ENCODE measurements at regions not wholly inside any gene's neighbourhood (a gene's known extent, or its start where the extent isn't known, plus 50 kb on each side); places are given as distances from the start of the nearest gene placed in this dataset.
"Not testable (repeated sequence)": the region's sequence is repeated elsewhere in the genome, so short reads cannot be mapped to it uniquely, and the experiment has no call there.

- no peak for DNase-seq (ENCODE audit: low spot score)
Measured at GRCh38 chr1:222010306-222010705, 268.4 kb upstream of the DUSP10 start.

- no peak for DNase-seq (ENCODE audit: low spot score)
Measured at GRCh38 chr1:222009105-222009730, 267.3 kb upstream of the DUSP10 start.

- DNase-seq (ENCODE audit: low spot score) = no peak
Measured at GRCh38 chr1:222006715-222007114, 264.8 kb upstream of the DUSP10 start.

GRCh38 chr1:222004784-222005183 lies 262.9 kb upstream of the DUSP10 start:
- DNase-seq (ENCODE audit: low spot score) = no peak

GRCh38 chr1:222004034-222004433 lies 262.1 kb upstream of the DUSP10 start:
- DNase-seq (ENCODE audit: low spot score) = no peak

GRCh38 chr1:222002503-222002902 lies 260.6 kb upstream of the DUSP10 start:
- DNase-seq (ENCODE audit: low spot score) = no peak

GRCh38 chr1:222000131-222000530 lies 258.2 kb upstream of the DUSP10 start:
- DNase-seq (ENCODE audit: low spot score) = no peak

- DNase-seq (ENCODE audit: low spot score) = no peak
Measured at GRCh38 chr1:221998781-221999180, 256.9 kb upstream of the DUSP10 start.

GRCh38 chr1:221998186-221998612 lies 256.3 kb upstream of the DUSP10 start:
- DNase-seq (ENCODE audit: low spot score) = no peak

- not testable (repeated sequence) for DNase-seq (ENCODE audit: low spot score)
Measured at GRCh38 chr1:221997012-221997411, 255.1 kb upstream of the DUSP10 start.

GRCh38 chr1:221994939-221995338 lies 253.1 kb upstream of the DUSP10 start:
- DNase-seq (ENCODE audit: low spot score) = no peak

- no peak for DNase-seq (ENCODE audit: low spot score)
Measured at GRCh38 chr1:221994274-221994698, 252.4 kb upstream of the DUSP10 start.

- DNase-seq (ENCODE audit: low spot score) = no peak
Measured at GRCh38 chr1:221993444-221993948, 251.6 kb upstream of the DUSP10 start.

- no peak for DNase-seq (ENCODE audit: low spot score)
Measured at GRCh38 chr1:221992427-221992826, 250.5 kb upstream of the DUSP10 start.

GRCh38 chr1:221991221-221991620 lies 249.3 kb upstream of the DUSP10 start:
- DNase-seq (ENCODE audit: low spot score) = no peak

- DNase-seq (ENCODE audit: low spot score) = no peak
Measured at GRCh38 chr1:221989741-221990140, 247.9 kb upstream of the DUSP10 start.

GRCh38 chr1:221988829-221989228 lies 246.9 kb upstream of the DUSP10 start:
- no peak for DNase-seq (ENCODE audit: low spot score)

GRCh38 chr1:221987860-221988520 lies 246.1 kb upstream of the DUSP10 start:
- no peak for DNase-seq (ENCODE audit: low spot score)

- DNase-seq (ENCODE audit: low spot score) = no peak
Measured at GRCh38 chr1:221983444-221983843, 241.6 kb upstream of the DUSP10 start.

GRCh38 chr1:221981461-221981860 lies 239.6 kb upstream of the DUSP10 start:
- DNase-seq (ENCODE audit: low spot score) = no peak

GRCh38 chr1:221979444-221980032 lies 237.6 kb upstream of the DUSP10 start:
- no peak for DNase-seq (ENCODE audit: low spot score)

- DNase-seq (ENCODE audit: low spot score) = not testable (repeated sequence)
Measured at GRCh38 chr1:221978631-221979334, 236.9 kb upstream of the DUSP10 start.
